ENCODE measurements at regions not wholly inside any gene's neighbourhood (a gene's known extent, or its start where the extent isn't known, plus 50 kb on each side); places are given as distances from the start of the nearest gene placed in this dataset.

- TF ChIP-seq, protein P1, sequence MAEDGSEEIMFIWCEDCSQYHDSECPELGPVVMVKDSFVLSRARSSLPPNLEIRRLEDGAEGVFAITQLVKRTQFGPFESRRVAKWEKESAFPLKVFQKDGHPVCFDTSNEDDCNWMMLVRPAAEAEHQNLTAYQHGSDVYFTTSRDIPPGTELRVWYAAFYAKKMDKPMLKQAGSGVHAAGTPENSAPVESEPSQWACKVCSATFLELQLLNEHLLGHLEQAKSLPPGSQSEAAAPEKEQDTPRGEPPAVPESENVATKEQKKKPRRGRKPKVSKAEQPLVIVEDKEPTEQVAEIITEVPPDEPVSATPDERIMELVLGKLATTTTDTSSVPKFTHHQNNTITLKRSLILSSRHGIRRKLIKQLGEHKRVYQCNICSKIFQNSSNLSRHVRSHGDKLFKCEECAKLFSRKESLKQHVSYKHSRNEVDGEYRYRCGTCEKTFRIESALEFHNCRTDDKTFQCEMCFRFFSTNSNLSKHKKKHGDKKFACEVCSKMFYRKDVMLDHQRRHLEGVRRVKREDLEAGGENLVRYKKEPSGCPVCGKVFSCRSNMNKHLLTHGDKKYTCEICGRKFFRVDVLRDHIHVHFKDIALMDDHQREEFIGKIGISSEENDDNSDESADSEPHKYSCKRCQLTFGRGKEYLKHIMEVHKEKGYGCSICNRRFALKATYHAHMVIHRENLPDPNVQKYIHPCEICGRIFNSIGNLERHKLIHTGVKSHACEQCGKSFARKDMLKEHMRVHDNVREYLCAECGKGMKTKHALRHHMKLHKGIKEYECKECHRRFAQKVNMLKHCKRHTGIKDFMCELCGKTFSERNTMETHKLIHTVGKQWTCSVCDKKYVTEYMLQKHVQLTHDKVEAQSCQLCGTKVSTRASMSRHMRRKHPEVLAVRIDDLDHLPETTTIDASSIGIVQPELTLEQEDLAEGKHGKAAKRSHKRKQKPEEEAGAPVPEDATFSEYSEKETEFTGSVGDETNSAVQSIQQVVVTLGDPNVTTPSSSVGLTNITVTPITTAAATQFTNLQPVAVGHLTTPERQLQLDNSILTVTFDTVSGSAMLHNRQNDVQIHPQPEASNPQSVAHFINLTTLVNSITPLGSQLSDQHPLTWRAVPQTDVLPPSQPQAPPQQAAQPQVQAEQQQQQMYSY (CRISPR knock-in tag; IDR thresholded peaks at IDR 0.05), result no peak
- TF ChIP-seq NFYB (IDR thresholded peaks at IDR 0.05; ENCODE audit: insufficient read depth, low read depth, low read length) (no peak), CHD2 (IDR thresholded peaks at IDR 0.05; ENCODE audit: borderline replicate concordance, low read depth, low read length) (no peak), FOS (IDR thresholded peaks at IDR 0.05; ENCODE audit: borderline replicate concordance, extremely low read depth, insufficient read length) (no peak), CHD1 (IDR thresholded peaks at IDR 0.05; ENCODE audit: low read depth, low read length) (no peak), SREBF2 (IDR thresholded peaks at IDR 0.05; ENCODE audit: low read length) (no peak), RCOR1 (conservative IDR thresholded peaks at IDR 0.05; ENCODE audit: low read depth, low read length) (no peak), ZNF622 (IDR thresholded peaks at IDR 0.05) (no peak), SMAD5 (IDR thresholded peaks at IDR 0.05; ENCODE audit: low read depth) (no peak), HDGF (IDR thresholded peaks at IDR 0.05) (no peak)
Measured at GRCh38 chr19:33963514-33963913, 166.8 kb downstream of the KCTD15 start (continued).

DNA sequence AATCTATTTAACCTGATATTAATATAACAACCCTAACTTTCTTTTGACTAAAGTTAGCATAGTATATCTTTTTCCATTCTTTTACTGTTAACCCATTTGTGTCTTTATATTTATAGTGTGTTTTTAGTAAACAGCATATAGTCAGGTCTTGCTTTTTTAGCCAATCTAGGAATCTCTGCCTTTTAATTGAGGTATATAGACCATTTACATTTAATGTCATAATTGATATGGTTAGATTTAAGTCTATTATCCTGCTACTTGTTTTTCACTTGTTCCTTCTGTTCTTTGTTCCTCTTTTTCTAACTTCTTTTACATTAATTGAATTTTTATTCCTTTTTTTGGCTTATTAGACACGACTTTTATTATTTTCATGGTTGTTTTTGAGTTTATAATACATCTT is 174.4 kb downstream of the KCTD15 start:
- DNase-seq (ENCODE audit: low read depth, low spot score), result no peak
- H3K4me1 ChIP-seq (ENCODE audit: control insufficient read depth, insufficient read depth, low read length), result no peaks in the 10 kb centered on the region
- no peaks in the 10 kb centered on the region; the same call in 2 of the 3 replicates for H3K9me3 ChIP-seq (replicated peaks; ENCODE audit: control insufficient read depth, insufficient read depth, low read length)
- H3K4me3 ChIP-seq, result no peak overlapping the region
- H3K79me2 ChIP-seq (ENCODE audit: control insufficient read depth, insufficient read depth, low read length), result no peaks in the 10 kb centered on the region
- POLR2A ChIA-PET, result no interaction called here
- no peak for FAIRE-seq
- no peak overlapping the region for H2AFZ ChIP-seq (ENCODE audit: control insufficient read depth, low read depth, low read length)
- 0% methylated on average over 1 of the region's 1 CpG for WGBS (ENCODE audit: insufficient coverage, insufficient replicate concordance, low lambda C conversion rate, missing lambda C conversion rate)
- in situ Hi-C loops (cut with MboI), result no loop called here
- no peak overlapping the region for H3K9ac ChIP-seq (ENCODE audit: control insufficient read depth, insufficient read depth, low read length)
- H4K20me1 ChIP-seq (ENCODE audit: control insufficient read depth, insufficient read depth), result no peaks in the 10 kb centered on the region
- no peak overlapping the region for H3K27ac ChIP-seq (ENCODE audit: control insufficient read depth, insufficient read depth)
- intact Hi-C loops (cut with micrococcal nuclease; ENCODE audit: unreplicated experiment), result no loop called here
- no TSS peak for BruUV-seq (replicated peaks)
- SMC1A ChIA-PET (ENCODE audit: uncharacterized antibody, unreplicated experiment), result no interaction called here
- ATAC-seq, result no peak
- RAD21 ChIA-PET (ENCODE audit: unreplicated experiment), result no interaction called here
- no peaks in the 10 kb centered on the region for H3K27me3 ChIP-seq (replicated peaks in 1 of 2; ENCODE audit: control insufficient read depth in 2 of 2, insufficient read depth in 2 of 2, low read length in 1 of 2)
- no peak overlapping the region for H3K4me2 ChIP-seq (ENCODE audit: control insufficient read depth, insufficient read depth)
- CTCF ChIA-PET, result no interaction called here
- H3K36me3 ChIP-seq (ENCODE audit: control insufficient read depth in 2 of 2, insufficient read depth in 2 of 2, low read length in 1 of 2), result no peaks in the 10 kb centered on the region
- no peak for TF ChIP-seq DPF2 (IDR thresholded peaks at IDR 0.05)
- no peak for TF ChIP-seq RBBP5 (conservative IDR thresholded peaks at IDR 0.05)
- no peak for TF ChIP-seq ZNF384 (IDR thresholded peaks at IDR 0.05; ENCODE audit: borderline replicate concordance, low read depth, low read length)
- TF ChIP-seq RCOR1 (conservative IDR thresholded peaks at IDR 0.05; ENCODE audit: low read depth, low read length), result no peak
- TF ChIP-seq, protein P2, sequence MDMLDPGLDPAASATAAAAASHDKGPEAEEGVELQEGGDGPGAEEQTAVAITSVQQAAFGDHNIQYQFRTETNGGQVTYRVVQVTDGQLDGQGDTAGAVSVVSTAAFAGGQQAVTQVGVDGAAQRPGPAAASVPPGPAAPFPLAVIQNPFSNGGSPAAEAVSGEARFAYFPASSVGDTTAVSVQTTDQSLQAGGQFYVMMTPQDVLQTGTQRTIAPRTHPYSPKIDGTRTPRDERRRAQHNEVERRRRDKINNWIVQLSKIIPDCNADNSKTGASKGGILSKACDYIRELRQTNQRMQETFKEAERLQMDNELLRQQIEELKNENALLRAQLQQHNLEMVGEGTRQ (IDR thresholded peaks at IDR 0.05; ENCODE audit: borderline replicate concordance, low read depth, low read length), result no peak
- TF ChIP-seq E2F8 (IDR thresholded peaks at IDR 0.05; ENCODE audit: low read depth, partially characterized antibody), result no peak
- TF ChIP-seq ZNF622 (IDR thresholded peaks at IDR 0.05), result no peak

Data from GM12878 (cell line).